Bronchial epithelial cell (primary cell): ENCODE measurements at regions not wholly inside any gene's neighbourhood (a gene's known extent, or its start where the extent isn't known, plus 50 kb on each side); places are given as distances from the start of the nearest gene placed in this dataset.
A peak's percentile ranks its signal among the peaks of the same experiment; 100 is the strongest.

ENCODE experiments used
- DNase-seq: peaks from one replicate; pipeline ENCODE4 v3.0.0-alpha.2; 2010; ENCODE audit warnings: low read depth
- FAIRE-seq: peaks from 2 replicates; lab custom pipeline; 2011; peaks lifted over from hg19 to GRCh38; lab: Jason Lieb, UNC
- H3K27me3 ChIP-seq: 2 replicates; pipeline ENCODE4 v1.5.1; 2011; ENCODE audit warnings: low read length; ENCODE audit not compliant: control insufficient read depth, insufficient read depth
- H3K36me3 ChIP-seq: 2 replicates; pipeline ENCODE4 v1.5.1; 2011; ENCODE audit warnings: low read length; ENCODE audit not compliant: control insufficient read depth, insufficient read depth
- H3K4me3 ChIP-seq: 2 replicates; pipeline ENCODE4 v1.5.1; 2011; ENCODE audit warnings: mild to moderate bottlenecking, low read depth, low read length, control low read depth
- CTCF ChIP-seq: IDR thresholded peaks from 2 replicates; pipeline ENCODE4 v1.5.1; 2011; ENCODE audit warnings: mild to moderate bottlenecking, moderate library complexity, low read length, control low read depth, inconsistent platforms; ENCODE audit not compliant: insufficient read depth, severe bottlenecking

GRCh38 chr2:53485021-53485728, 282.4 kb upstream of the CHAC2 start:
- FAIRE-seq (no peak), DNase-seq (no peak)
- Histone ChIP-seq H3K4me3 (no peak overlapping the region), H3K36me3 (no peaks in the 10 kb centered on the region), H3K27me3 (no peaks in the 10 kb centered on the region)
- TF ChIP-seq CTCF: no peak

DNA sequence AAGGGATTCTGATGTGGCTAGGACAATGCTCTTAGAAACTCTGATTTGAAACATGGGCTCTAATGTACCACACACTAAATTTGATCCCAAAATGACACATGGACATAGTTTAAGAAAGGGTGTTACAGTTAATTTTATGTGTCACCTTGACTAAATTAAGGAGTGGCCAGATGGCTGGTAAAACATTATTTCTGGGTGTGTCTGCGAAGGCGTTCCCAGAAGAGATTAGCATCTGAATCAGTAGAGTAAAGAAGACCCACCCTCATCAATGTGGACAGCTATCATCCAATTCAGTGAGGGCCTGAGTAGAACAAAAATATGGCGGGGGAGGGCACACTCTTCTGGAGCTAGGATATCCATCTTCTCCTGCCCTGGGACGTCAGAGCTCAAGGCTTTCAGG, 283.1 kb upstream of the CHAC2 start:
- DNase-seq (no peak), FAIRE-seq (no peak)
- H3K4me3 ChIP-seq: no peak overlapping the region
- H3K27me3 ChIP-seq: no peaks in the 10 kb centered on the region
- no peaks in the 10 kb centered on the region for H3K36me3 ChIP-seq
- TF ChIP-seq CTCF: no peak

GRCh38 chr2:53477517-53477916, 290.1 kb upstream of the CHAC2 start:
- Histone ChIP-seq H3K4me3 (no peak overlapping the region), H3K36me3 (no peaks in the 10 kb centered on the region), H3K27me3 (no peaks in the 10 kb centered on the region)
- FAIRE-seq (no peak), DNase-seq (no peak)
- TF ChIP-seq CTCF: no peak

- Histone ChIP-seq H3K4me3 (no peak overlapping the region), H3K36me3 (no peaks in the 10 kb centered on the region), H3K27me3 (no peaks in the 10 kb centered on the region)
- DNase-seq (no peak), FAIRE-seq (no peak)
- TF ChIP-seq CTCF: no peak
Measured at GRCh38 chr2:53476834-53477233, 290.8 kb upstream of the CHAC2 start.

DNA sequence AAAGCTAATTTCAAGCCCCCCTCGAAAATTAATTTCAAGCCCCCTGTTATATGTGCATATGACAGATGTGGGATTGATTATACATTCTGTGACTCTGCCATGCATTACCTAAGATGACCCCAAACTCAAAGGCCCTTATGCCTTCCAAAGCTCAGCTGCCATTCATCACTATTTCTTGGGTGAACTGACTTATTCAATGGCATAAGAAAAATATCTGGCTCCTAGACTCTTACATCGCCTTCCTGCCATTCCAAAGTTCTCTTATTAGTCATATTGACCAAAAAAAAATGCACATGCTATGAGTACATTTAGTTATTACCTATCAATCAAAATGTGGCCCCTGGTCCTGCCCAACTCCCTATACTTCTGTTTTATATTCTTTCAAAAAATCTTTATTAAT, 291.8 kb upstream of the CHAC2 start:
- FAIRE-seq: no peak
- Histone ChIP-seq H3K36me3 (no peaks in the 10 kb centered on the region), H3K27me3 (no peaks in the 10 kb centered on the region), H3K4me3 (no peak overlapping the region)
- no peak for TF ChIP-seq CTCF
- DNase-seq: peak; percentile 28

DNA sequence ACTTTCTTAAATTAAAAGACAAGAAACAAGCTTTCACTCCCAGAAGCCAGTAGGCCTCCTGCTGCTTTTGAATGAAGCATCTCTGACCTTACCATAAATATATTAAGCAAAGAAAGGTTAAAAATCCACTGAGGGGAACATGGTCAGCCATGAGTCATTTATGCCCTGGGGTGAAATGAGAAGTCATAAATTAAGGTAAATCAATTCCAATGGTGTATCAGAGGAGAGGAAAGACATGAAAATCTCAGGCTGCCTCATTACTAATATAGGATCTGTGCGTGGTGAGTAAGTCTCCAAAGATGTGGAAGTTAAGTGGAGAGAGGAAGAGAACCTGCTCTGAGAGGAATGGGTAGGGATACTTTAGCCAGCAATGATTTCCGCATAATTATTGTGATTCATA, 292.3 kb upstream of the CHAC2 start:
- H3K36me3 ChIP-seq: no peaks in the 10 kb centered on the region
- no peak for FAIRE-seq
- peak; percentile 88 for DNase-seq
- no peak overlapping the region for H3K4me3 ChIP-seq
- no peaks in the 10 kb centered on the region for H3K27me3 ChIP-seq
- no peak for TF ChIP-seq CTCF
